OCI-LY1 (cell line): ENCODE measurements at regions not wholly inside any gene's neighbourhood (a gene's known extent, or its start where the extent isn't known, plus 50 kb on each side); places are given as distances from the start of the nearest gene placed in this dataset.

Experiments
- H2AFZ ChIP-seq: fragments of 200-600 bp; sonication (generic), shearing (Covaris generic); 2 replicates; pipeline ENCODE4 v1.6.0; 2014; ENCODE audit warnings: antibody characterized with exemption, mild to moderate bottlenecking, low read length
- H3F3A ChIP-seq: fragments of 200-600 bp; sonication (generic), shearing (Covaris generic); 2 replicates; pipeline ENCODE4 v1.6.0; 2014; ENCODE audit warnings: mild to moderate bottlenecking, antibody characterized with exemption, low read length, moderate library complexity; ENCODE audit not compliant: insufficient read depth
- H3K27ac ChIP-seq: fragments of 200-600 bp; sonication (generic); 2 replicates; pipeline ENCODE4 v1.5.1; 2014; ENCODE audit warnings: low read length, mixed run types, mild to moderate bottlenecking, low read depth; ENCODE audit not compliant: poor library complexity, severe bottlenecking
- H3K27me3 ChIP-seq: fragments of 200-600 bp; sonication (generic); 2 replicates; pipeline ENCODE4 v1.6.0; 2014; ENCODE audit warnings: antibody characterized with exemption, mild to moderate bottlenecking, low read length, moderate library complexity; ENCODE audit not compliant: insufficient read depth
- H3K36me3 ChIP-seq: fragments of 200-600 bp; sonication (generic); 2 replicates; pipeline ENCODE4 v1.6.1; 2014; ENCODE audit warnings: mild to moderate bottlenecking, antibody characterized with exemption, low read length, moderate library complexity, mixed read lengths; ENCODE audit not compliant: insufficient read depth
- H3K4me1 ChIP-seq: fragments of 200-600 bp; sonication (generic); 2 replicates; pipeline ENCODE4 v1.5.1; 2014; ENCODE audit warnings: mild to moderate bottlenecking, low read length, moderate library complexity; ENCODE audit not compliant: insufficient read depth, severe bottlenecking
- H3K4me2 ChIP-seq: fragments of 200-600 bp; sonication (generic), shearing (Covaris generic); 2 replicates; pipeline ENCODE4 v1.6.1; 2014; ENCODE audit warnings: low read length
- H3K4me3 ChIP-seq: fragments of 200-600 bp; sonication (generic); 2 replicates; pipeline ENCODE4 v1.5.1; 2014; ENCODE audit warnings: low read length, low read depth, mild to moderate bottlenecking, mixed read lengths; ENCODE audit not compliant: poor library complexity, severe bottlenecking
- H3K79me2 ChIP-seq: fragments of 200-600 bp; shearing (Covaris generic); 2 replicates; pipeline ENCODE4 v1.6.1; 2016; ENCODE audit warnings: mixed run types, low read length, mixed read lengths; ENCODE audit not compliant: insufficient read depth
- H3K9ac ChIP-seq: fragments of 200-600 bp; sonication (generic), shearing (Covaris generic); 2 replicates; pipeline ENCODE4 v1.6.1; 2014; ENCODE audit warnings: mild to moderate bottlenecking, low read length, mixed read lengths
- H3K9me2 ChIP-seq: fragments of 200-600 bp; sonication (generic), shearing (Covaris generic); 2 replicates; pipeline ENCODE4 v1.6.1; 2014; ENCODE audit warnings: low read depth, mild to moderate bottlenecking, low read length, mixed read lengths
- H3K9me3 ChIP-seq: fragments of 200-600 bp; shearing (Covaris generic); 2 replicates; pipeline ENCODE4 v1.6.1; 2014; ENCODE audit warnings: low read length, mixed read lengths
- H4K20me1 ChIP-seq: fragments of 200-600 bp; sonication (generic), shearing (Covaris generic); 2 replicates; pipeline ENCODE4 v1.6.0; 2016; ENCODE audit warnings: mild to moderate bottlenecking, low read length; ENCODE audit not compliant: insufficient read depth
- EZH2 ChIP-seq: fragments of 200-600 bp; sonication (generic), shearing (Covaris generic); IDR thresholded peaks from 2 replicates; pipeline ENCODE4 v1.8.0; 2017; ENCODE audit warnings: borderline replicate concordance, mixed run types, mild to moderate bottlenecking, antibody characterized with exemption, low read length, moderate library complexity, mixed read lengths
- TF ChIP-seq, protein P1 (sequence below): fragments of 200-600 bp; sonication (generic), shearing (Covaris generic); IDR thresholded peaks from 2 replicates; pipeline ENCODE4 v1.5.1; 2017; ENCODE audit warnings: mild to moderate bottlenecking, antibody characterized with exemption, low read length, moderate library complexity, mixed read lengths

DNA sequence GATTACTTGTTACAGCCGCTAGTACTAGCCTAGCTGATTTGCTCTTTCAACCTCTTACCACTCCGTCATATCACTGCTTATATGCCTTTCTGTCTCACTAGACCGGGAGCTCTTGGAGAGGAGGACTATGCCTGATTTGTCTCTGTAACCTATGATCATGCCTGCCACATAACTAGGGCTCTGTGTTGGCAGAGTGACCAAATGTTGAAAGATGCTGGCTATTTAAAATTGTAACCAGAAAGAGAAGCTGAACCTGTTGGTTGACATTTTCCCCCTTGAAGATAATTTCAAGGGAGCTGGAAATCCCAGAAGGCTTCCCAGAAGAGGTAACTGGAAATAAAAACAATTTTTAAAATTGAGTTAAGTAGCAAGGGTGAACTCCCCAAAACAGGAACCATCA lies 124.1 kb upstream of the MYCN start:
- Histone ChIP-seq H3K27me3 (no peaks in the 10 kb centered on the region), H3K4me1 (no peaks in the 10 kb centered on the region), H3K4me2 (no peak overlapping the region), H3K36me3 (no peaks in the 10 kb centered on the region), H3F3A (no peaks in the 10 kb centered on the region), H3K27ac (no peak overlapping the region), H3K4me3 (no peak overlapping the region), H3K9me3 (no peaks in the 10 kb centered on the region), H3K9ac (no peak overlapping the region), H4K20me1 (no peaks in the 10 kb centered on the region), H2AFZ (no peak overlapping the region), H3K9me2 (no peaks in the 10 kb centered on the region), H3K79me2 (no peaks in the 10 kb centered on the region)
- TF ChIP-seq EZH2 = no peak
- TF ChIP-seq, protein P1, sequence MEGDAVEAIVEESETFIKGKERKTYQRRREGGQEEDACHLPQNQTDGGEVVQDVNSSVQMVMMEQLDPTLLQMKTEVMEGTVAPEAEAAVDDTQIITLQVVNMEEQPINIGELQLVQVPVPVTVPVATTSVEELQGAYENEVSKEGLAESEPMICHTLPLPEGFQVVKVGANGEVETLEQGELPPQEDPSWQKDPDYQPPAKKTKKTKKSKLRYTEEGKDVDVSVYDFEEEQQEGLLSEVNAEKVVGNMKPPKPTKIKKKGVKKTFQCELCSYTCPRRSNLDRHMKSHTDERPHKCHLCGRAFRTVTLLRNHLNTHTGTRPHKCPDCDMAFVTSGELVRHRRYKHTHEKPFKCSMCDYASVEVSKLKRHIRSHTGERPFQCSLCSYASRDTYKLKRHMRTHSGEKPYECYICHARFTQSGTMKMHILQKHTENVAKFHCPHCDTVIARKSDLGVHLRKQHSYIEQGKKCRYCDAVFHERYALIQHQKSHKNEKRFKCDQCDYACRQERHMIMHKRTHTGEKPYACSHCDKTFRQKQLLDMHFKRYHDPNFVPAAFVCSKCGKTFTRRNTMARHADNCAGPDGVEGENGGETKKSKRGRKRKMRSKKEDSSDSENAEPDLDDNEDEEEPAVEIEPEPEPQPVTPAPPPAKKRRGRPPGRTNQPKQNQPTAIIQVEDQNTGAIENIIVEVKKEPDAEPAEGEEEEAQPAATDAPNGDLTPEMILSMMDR = no peak

DNA sequence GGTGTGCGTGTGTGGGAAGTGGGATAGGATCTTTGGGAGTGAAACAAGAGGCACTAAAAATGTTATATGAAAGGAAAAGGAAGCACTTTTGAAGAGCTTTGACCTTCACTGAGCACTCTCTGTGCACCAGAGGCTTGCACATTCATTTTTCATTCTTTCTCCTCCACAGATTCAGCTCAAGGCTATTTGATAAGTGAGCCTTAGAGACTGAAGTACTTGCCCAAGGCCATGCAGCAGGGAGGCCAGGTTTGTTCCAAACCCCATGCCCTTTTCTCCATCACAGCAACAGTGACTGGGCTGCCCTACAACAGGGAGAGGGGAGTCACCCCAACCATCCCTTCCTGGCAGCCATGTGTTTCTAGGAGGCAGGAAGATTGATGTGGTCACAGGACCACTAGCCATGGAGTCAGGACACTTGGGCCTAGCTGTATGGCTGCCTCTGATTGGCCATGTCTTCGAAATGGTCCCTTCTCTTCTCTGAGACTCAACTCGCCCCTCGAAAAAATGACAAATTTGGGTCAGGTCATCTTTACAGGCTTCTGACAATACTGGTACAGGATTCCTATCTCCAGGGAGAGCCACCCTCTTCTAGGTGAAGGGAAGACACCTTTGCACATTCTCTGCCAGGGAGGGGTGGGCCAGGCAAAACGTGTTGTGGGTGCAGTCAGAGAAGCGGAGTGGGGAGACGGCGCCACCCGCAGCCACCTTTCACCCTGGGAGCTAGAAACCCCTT lies 123.5 kb upstream of the MYCN start:
- no peak overlapping the region for H3K4me3 ChIP-seq
- no peak for TF ChIP-seq EZH2
- TF ChIP-seq, protein P1 = no peak
- H3K9me3 ChIP-seq = no peaks in the 10 kb centered on the region
- no peaks in the 10 kb centered on the region for H3K79me2 ChIP-seq
- no peak overlapping the region for H3K4me2 ChIP-seq
- no peaks in the 10 kb centered on the region for H3K4me1 ChIP-seq
- no peak overlapping the region for H3K27ac ChIP-seq
- no peak overlapping the region for H2AFZ ChIP-seq
- no peaks in the 10 kb centered on the region for H3K27me3 ChIP-seq
- no peaks in the 10 kb centered on the region for H3F3A ChIP-seq
- no peak overlapping the region for H3K9ac ChIP-seq
- no peaks in the 10 kb centered on the region for H3K36me3 ChIP-seq
- no peaks in the 10 kb centered on the region for H4K20me1 ChIP-seq
- no peaks in the 10 kb centered on the region for H3K9me2 ChIP-seq

DNA sequence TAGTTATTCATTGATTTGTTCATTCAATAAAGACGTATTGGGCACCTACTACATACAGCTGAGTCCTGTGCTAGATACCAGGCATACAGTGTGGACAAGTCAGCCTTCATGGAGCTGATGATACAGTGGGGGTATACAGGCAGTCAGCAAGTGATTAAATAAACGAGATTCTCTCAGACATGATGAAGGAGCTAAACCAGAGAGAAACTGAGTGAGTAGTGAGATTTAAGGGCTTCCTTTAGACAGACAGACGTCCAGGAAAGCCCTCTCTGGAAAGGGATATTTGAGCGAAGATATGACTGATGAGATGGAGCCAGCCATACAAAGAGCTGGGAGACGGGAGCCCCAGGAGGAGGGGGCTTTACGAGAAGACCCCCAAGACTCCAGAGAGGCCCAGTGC lies 122.6 kb upstream of the MYCN start:
- Histone ChIP-seq H3K36me3 (no peaks in the 10 kb centered on the region), H2AFZ (no peak overlapping the region), H3K4me3 (no peak overlapping the region), H3K27me3 (no peaks in the 10 kb centered on the region), H3K9me2 (no peaks in the 10 kb centered on the region), H4K20me1 (no peaks in the 10 kb centered on the region), H3K79me2 (no peaks in the 10 kb centered on the region), H3K4me2 (no peak overlapping the region), H3K27ac (no peak overlapping the region), H3K9me3 (no peaks in the 10 kb centered on the region), H3F3A (no peaks in the 10 kb centered on the region), H3K4me1 (no peaks in the 10 kb centered on the region), H3K9ac (no peak overlapping the region)
- TF ChIP-seq, protein P1 = no peak
- TF ChIP-seq EZH2 = no peak
